K562 (cell line): ENCODE measurements at regions not wholly inside any gene's neighbourhood (a gene's known extent, or its start where the extent isn't known, plus 50 kb on each side); places are given as distances from the start of the nearest gene placed in this dataset.

Source experiments
- BRD4 ChIP-seq: fragments of 200-600 bp; sonication (generic); IDR thresholded peaks from 2 replicates; pipeline ENCODE4 v1.6.1; 2017; ENCODE audit warnings: inconsistent platforms
- CTCF ChIP-seq, 3 experiments: IDR thresholded peaks in 2 of 3; conservative IDR thresholded peaks in 1 of 3; 2 replicates each; pipeline ENCODE4 v1.5.1; 2011 to 2012; ENCODE audit warnings: low read length in 3 of 3, mild to moderate bottlenecking in 3 of 3, control low read depth in 2 of 3, improper control_type of control experiment in 1 of 3, inconsistent platforms in 1 of 3, low read depth in 1 of 3, mixed read lengths in 1 of 3, moderate library complexity in 1 of 3; ENCODE audit not compliant: insufficient read depth in 2 of 3
- FOXA1 ChIP-seq: fragments of 450-650 bp; IDR thresholded peaks from 2 replicates; pipeline ENCODE4 v1.6.1; 2016; ENCODE audit warnings: mild to moderate bottlenecking, borderline replicate concordance
- IRF2 ChIP-seq: sonication (generic); formaldehyde crosslinking; IDR thresholded peaks from 2 replicates; pipeline ENCODE4 v1.8.1; 2022; ENCODE audit warnings: mild to moderate bottlenecking, missing genetic modification reagents
- MYNN ChIP-seq, 2 experiments: sonication (generic); formaldehyde crosslinking in 1 of 2; IDR thresholded peaks; 2 replicates each; pipeline versions ENCODE4 v1.5.0 to v1.6.1; 2016 to 2020; ENCODE audit warnings: antibody characterized with exemption in 1 of 2, missing genetic modification reagents in 1 of 2
- NFXL1 ChIP-seq: fragments of 450-650 bp; formaldehyde crosslinking; IDR thresholded peaks from 2 replicates; pipeline ENCODE4 v1.4.0; 2021; ENCODE audit warnings: mild to moderate bottlenecking
- PRDM10 ChIP-seq: fragments of 450-650 bp; IDR thresholded peaks from 2 replicates; pipeline ENCODE4 v1.6.1; 2018; ENCODE audit not compliant: partially characterized antibody
- TARDBP ChIP-seq: fragments of 450-650 bp; IDR thresholded peaks from 2 replicates; pipeline ENCODE4 v1.6.1; 2016
- ZBTB26 ChIP-seq: fragments of 450-650 bp; formaldehyde crosslinking; IDR thresholded peaks from 2 replicates; pipeline ENCODE4 v1.4.0; 2022; ENCODE audit warnings: missing genetic modification characterization

GRCh38 chr10:9850415-9850814, 1167.3 kb upstream of the CELF2 start:
- TF ChIP-seq TARDBP (no peak), BRD4 (no peak), IRF2 (CRISPR knock-in tag) (no peak), CTCF (IDR thresholded peaks at IDR 0.05 in 2 of 3, conservative IDR thresholded peaks at IDR 0.05 in 1 of 3; ENCODE audit: insufficient read depth in 2 of 3, low read depth in 1 of 3, low read length in 3 of 3) (no peak), PRDM10 (no peak), FOXA1 (no peak), NFXL1 (CRISPR knock-in tag) (no peak), ZBTB26 (CRISPR knock-in tag) (no peak), MYNN (IDR thresholded peaks at IDR 0.05) (no peak), MYNN (CRISPR knock-in tag; IDR thresholded peaks at IDR 0.05) (no peak)
